IMR-90 (cell line): ENCODE measurements at regions not wholly inside any gene's neighbourhood (a gene's known extent, or its start where the extent isn't known, plus 50 kb on each side); places are given as distances from the start of the nearest gene placed in this dataset.

Experiments used
- ATAC-seq: fragments of 200-7000 bp; cut with Tn5 transposase; 2 replicates; pipeline ENCODE4 v1.9.1; 2020; ENCODE audit warnings: low read depth, mild to moderate bottlenecking, moderate library complexity
- BruUV-seq: library from RNA; stranded (reverse); fragments of 400-500 nt; replicated peaks from 2 replicates; lab custom pipeline; 2021; lab: Mats Ljungman, UMichigan
- CTCF ChIA-PET: fragments of 300-600 bp; formaldehyde crosslinking; extraction: SDS; loops from one replicate; lab custom pipeline; 2021; ENCODE audit warnings: antibody characterized with exemption; lab: Yijun Ruan, JAX
- POLR2A ChIA-PET: fragments of 300-600 bp; sonication (Branson Sonifier 250); formaldehyde crosslinking; loops from one replicate; lab custom pipeline; 2022; ENCODE audit warnings: antibody characterized with exemption; ENCODE audit not compliant: unreplicated experiment; lab: Charles Lee
- DNase-seq: peaks from one replicate; pipeline ENCODE4 v3.0.0; 2013
- H2AFZ ChIP-seq: replicated peaks from 2 replicates; pipeline ENCODE3; 2013; ENCODE audit warnings: low read length, mild to moderate bottlenecking; ENCODE audit not compliant: poor library complexity
- H2AK5ac ChIP-seq: 2 replicates; pipeline ENCODE4 v1.6.1; 2013; ENCODE audit warnings: low read depth, low read length, inconsistent platforms
- H2AK9ac ChIP-seq: replicated peaks from 2 replicates; pipeline ENCODE3; 2013; ENCODE audit warnings: mild to moderate bottlenecking, low read depth, low read length, moderate library complexity; ENCODE audit not compliant: poor library complexity
- H2BK120ac ChIP-seq: 2 replicates; pipeline ENCODE4 v1.6.1; 2013; ENCODE audit warnings: low read depth, low read length, inconsistent platforms
- H2BK15ac ChIP-seq: 3 replicates; pipeline ENCODE4 v1.6.1; 2013; ENCODE audit warnings: low read depth, low read length, inconsistent platforms
- H2BK20ac ChIP-seq: 2 replicates; pipeline ENCODE4 v1.6.1; 2013; ENCODE audit warnings: low read depth, mild to moderate bottlenecking, inconsistent platforms, low read length, moderate library complexity
- H2BK5ac ChIP-seq: 2 replicates; pipeline ENCODE4 v1.6.1; 2013; ENCODE audit warnings: mild to moderate bottlenecking, low read depth, low read length, inconsistent platforms; ENCODE audit not compliant: poor library complexity, severe bottlenecking
- H3K14ac ChIP-seq: replicated peaks from 2 replicates; pipeline ENCODE4 v1.6.1; 2013; ENCODE audit warnings: low read depth, low read length, inconsistent platforms
- H3K18ac ChIP-seq: 2 replicates; pipeline ENCODE4 v1.6.1; 2013; ENCODE audit warnings: low read depth, low read length, control low read depth
- H3K23ac ChIP-seq: 2 replicates; pipeline ENCODE4 v1.6.1; 2013; ENCODE audit warnings: low read depth, low read length, inconsistent platforms
- H3K27ac ChIP-seq: 2 replicates; pipeline ENCODE4 v1.5.1; 2013; ENCODE audit warnings: mild to moderate bottlenecking, control low read depth, low read length; ENCODE audit not compliant: insufficient read depth
- H3K27me3 ChIP-seq: 2 replicates; pipeline ENCODE4 v1.6.1; 2013; ENCODE audit warnings: low read length; ENCODE audit not compliant: control insufficient read depth, insufficient read depth
- H3K36me3 ChIP-seq: 2 replicates; pipeline ENCODE4 v1.6.1; 2013; ENCODE audit warnings: low read length, mixed read lengths; ENCODE audit not compliant: control insufficient read depth, insufficient read depth
- H3K4ac ChIP-seq: 2 replicates; pipeline ENCODE4 v1.6.1; 2013; ENCODE audit warnings: low read depth, low read length, inconsistent platforms
- H3K4me1 ChIP-seq: 2 replicates; pipeline ENCODE4 v1.6.1; 2013; ENCODE audit warnings: low read length, mixed read lengths; ENCODE audit not compliant: control insufficient read depth, insufficient read depth
- H3K4me2 ChIP-seq: 2 replicates; pipeline ENCODE4 v1.6.1; 2013; ENCODE audit warnings: low read depth, mild to moderate bottlenecking, control low read depth, low read length, moderate library complexity
- H3K4me3 ChIP-seq: 2 replicates; pipeline ENCODE4 v1.5.1; 2013; ENCODE audit warnings: low read depth, mild to moderate bottlenecking, control low read depth, low read length, moderate library complexity; ENCODE audit not compliant: insufficient read depth
- H3K56ac ChIP-seq: 2 replicates; pipeline ENCODE4 v1.6.1; 2013; ENCODE audit warnings: low read length, inconsistent platforms; ENCODE audit not compliant: insufficient read depth; ENCODE audit errors: extremely low read depth
- H3K79me1 ChIP-seq, 2 experiments: 2 replicates each; pipeline ENCODE4 v1.6.1; 2013; ENCODE audit warnings: low read length in 2 of 2, inconsistent platforms in 1 of 2, low read depth in 1 of 2
- H3K9ac ChIP-seq: 2 replicates; pipeline ENCODE4 v1.6.1; 2013; ENCODE audit warnings: low read depth, low read length, control low read depth
- H3K9me1 ChIP-seq: 2 replicates; pipeline ENCODE4 v1.6.1; 2013; ENCODE audit warnings: low read length, inconsistent platforms; ENCODE audit not compliant: insufficient read depth
- H3K9me3 ChIP-seq: 2 replicates; pipeline ENCODE4 v1.6.1; 2013; ENCODE audit warnings: low read length; ENCODE audit not compliant: control insufficient read depth, insufficient read depth
- H4K20me1 ChIP-seq: 2 replicates; pipeline ENCODE4 v1.6.1; 2013; ENCODE audit warnings: low read length, inconsistent platforms; ENCODE audit not compliant: insufficient read depth
- H4K5ac ChIP-seq: 2 replicates; pipeline ENCODE4 v1.6.1; 2013; ENCODE audit warnings: mild to moderate bottlenecking, low read depth, low read length, control low read depth
- H4K8ac ChIP-seq, 2 experiments: 2 replicates each; pipeline ENCODE4 v1.6.1; 2013; ENCODE audit warnings: low read depth in 2 of 2, low read length in 2 of 2, control low read depth in 1 of 2, inconsistent platforms in 1 of 2
- H4K91ac ChIP-seq: 2 replicates; pipeline ENCODE4 v1.6.1; 2013; ENCODE audit warnings: low read depth, low read length, inconsistent platforms; ENCODE audit not compliant: insufficient read depth
- BHLHE40 ChIP-seq: fragments of 150-350 bp; IDR thresholded peaks from 2 replicates; pipeline ENCODE4 v1.6.1; 2016; ENCODE audit warnings: mild to moderate bottlenecking, low read depth, low read length
- FOS ChIP-seq: fragments of 150-350 bp; IDR thresholded peaks from 2 replicates; pipeline ENCODE4 v1.6.1; 2016; ENCODE audit warnings: low read depth, low read length
- MAFK ChIP-seq: IDR thresholded peaks from 2 replicates; pipeline ENCODE4 v1.6.1; 2012; ENCODE audit warnings: low read depth, low read length, improper control_type of control experiment
- MAZ ChIP-seq: IDR thresholded peaks from 2 replicates; pipeline ENCODE4 v1.6.1; 2012; ENCODE audit warnings: low read depth, mild to moderate bottlenecking, low read length, improper control_type of control experiment, moderate library complexity, borderline replicate concordance
- NFE2L2 ChIP-seq: fragments of 150-350 bp; IDR thresholded peaks from 2 replicates; pipeline ENCODE4 v1.6.1; 2016; ENCODE audit warnings: low read depth, mild to moderate bottlenecking, low read length
- RAD21 ChIP-seq: IDR thresholded peaks from 2 replicates; pipeline ENCODE4 v1.6.1; 2012; ENCODE audit warnings: low read length, improper control_type of control experiment
- RFX5 ChIP-seq: IDR thresholded peaks from 2 replicates; pipeline ENCODE4 v1.8.0; 2012; ENCODE audit warnings: low read depth, mild to moderate bottlenecking, low read length, moderate library complexity
- WGBS, 2 experiments: methylation state at CpG; one replicate each; pipeline versions ENCODE4 v1.1.5 to v1.1.7; 2013; ENCODE audit warnings: missing lambda C conversion rate in 2 of 2; ENCODE audit not compliant: insufficient read length in 1 of 2; ENCODE audit errors: extremely low coverage in 2 of 2; 5-methylcytosine and 5-hydroxymethylcytosine counted together
- dilution Hi-C: fragments of 300-500 bp; cut with HindIII; formaldehyde crosslinking; loops from one replicate; pipeline ENCODE4 v1.14.3; 2018; ENCODE audit warnings: low sequenced_read_pairs; ENCODE audit not compliant: unreplicated experiment
- in situ Hi-C: fragments of 300-500 bp; cut with MboI; formaldehyde crosslinking; loops from 3 replicates; pipeline ENCODE4 v1.14.3; 2019; ENCODE audit warnings: low sequenced_read_pairs, inconsistent platforms, mixed read lengths
- intact Hi-C: fragments of 100-400 bp; cut with micrococcal nuclease; formaldehyde crosslinking; loops from 2 replicates; pipeline ENCODE4 v1.10.0; 2022
- TF ChIP-seq, protein P1 (sequence below): fragments of 150-350 bp; IDR thresholded peaks from 2 replicates; pipeline ENCODE4 v1.6.1; 2017; ENCODE audit warnings: mild to moderate bottlenecking, antibody characterized with exemption, low read length, low read depth

DNA sequence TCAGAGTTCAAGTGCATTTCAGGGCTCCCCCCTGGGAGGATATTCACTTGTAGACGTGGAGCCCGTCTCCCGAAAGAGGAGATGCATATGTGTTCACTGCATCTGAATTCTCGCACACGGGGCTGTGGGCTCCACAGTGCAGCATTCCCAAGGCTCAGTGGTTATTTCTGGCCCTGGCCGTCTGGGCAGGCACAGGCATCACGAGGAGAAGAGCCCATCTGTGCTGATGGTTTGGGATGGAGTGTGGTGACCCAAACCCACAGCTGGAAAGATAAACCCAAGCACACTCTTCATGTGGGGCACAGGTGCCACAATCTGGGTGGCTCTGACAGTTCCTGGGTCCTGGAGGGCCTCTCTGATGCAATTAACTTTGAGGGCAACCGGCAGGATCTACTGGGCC lies 242.1 kb downstream of the TSHZ3 start:
- Histone ChIP-seq H2AK5ac (no peak overlapping the region), H2AK9ac (no peak overlapping the region), H3K4me2 (no peak overlapping the region), H4K5ac (no peak overlapping the region), H2BK5ac (no peak overlapping the region), H3K36me3 (no peaks in the 10 kb centered on the region), H3K9ac (no peak overlapping the region), H3K23ac (no peak overlapping the region), H3K27ac (no peak overlapping the region), H3K27me3 (no peaks in the 10 kb centered on the region; the same call in 1 of the 2 replicates), H2AFZ (no peak overlapping the region), H3K79me1 (no peaks in the 10 kb centered on the region), H2BK20ac (no peak overlapping the region), H4K20me1 (no peaks in the 10 kb centered on the region), H3K9me1 (0 out of 2 replicates have a peak, but pooled peaks cover 2% of the 10 kb centered on the region), H3K56ac (no peak overlapping the region), H4K91ac (no peak overlapping the region), H2BK120ac (no peak overlapping the region), H3K18ac (no peak overlapping the region), H2BK15ac (no peak overlapping the region), H4K8ac (no peak overlapping the region), H3K4ac (no peak overlapping the region), H3K14ac (no peak overlapping the region), H3K4me1 (no peaks in the 10 kb centered on the region), H3K4me3 (no peak overlapping the region), H3K9me3 (no peaks in the 10 kb centered on the region)
- intact Hi-C loops: no loop called here
- TF ChIP-seq BHLHE40 (no peak), NFE2L2 (no peak), MAFK (no peak), MAZ (no peak), RAD21 (no peak), RFX5 (no peak), FOS (no peak)
- TF ChIP-seq, protein P1, sequence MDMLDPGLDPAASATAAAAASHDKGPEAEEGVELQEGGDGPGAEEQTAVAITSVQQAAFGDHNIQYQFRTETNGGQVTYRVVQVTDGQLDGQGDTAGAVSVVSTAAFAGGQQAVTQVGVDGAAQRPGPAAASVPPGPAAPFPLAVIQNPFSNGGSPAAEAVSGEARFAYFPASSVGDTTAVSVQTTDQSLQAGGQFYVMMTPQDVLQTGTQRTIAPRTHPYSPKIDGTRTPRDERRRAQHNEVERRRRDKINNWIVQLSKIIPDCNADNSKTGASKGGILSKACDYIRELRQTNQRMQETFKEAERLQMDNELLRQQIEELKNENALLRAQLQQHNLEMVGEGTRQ: no peak
- BruUV-seq: no TSS peak
- CTCF ChIA-PET: no interaction called here
- in situ Hi-C loops: no loop called here
- ATAC-seq (no peak), DNase-seq (no peak)
- POLR2A ChIA-PET: no interaction called here
- WGBS, 2 experiments: no CpG with 5 or more reads among the region's 8 CpGs
- dilution Hi-C loops: no loop called here
